Muscle of arm (tissue), 1 donor: ENCODE measurements at regions not wholly inside any gene's neighbourhood (a gene's known extent, or its start where the extent isn't known, plus 50 kb on each side); places are given as distances from the start of the nearest gene placed in this dataset.
A peak's percentile ranks its signal among the peaks of the same experiment; 100 is the strongest.
"Not testable (repeated sequence)": the region's sequence is repeated elsewhere in the genome, so short reads cannot be mapped to it uniquely, and the experiment has no call there.

Source experiments
- DNase-seq: peaks from one replicate; pipeline ENCODE4 v3.0.0-alpha.2; 2013

GRCh38 chr6:9007027-9007426 is 571.7 kb upstream of the SLC35B3 start:
- DNase-seq, result no peak

GRCh38 chr6:9002833-9003232 is 567.5 kb upstream of the SLC35B3 start:
- DNase-seq, result no peak

- no peak for DNase-seq
These were observed 559.8 kb upstream of the SLC35B3 start for GRCh38 chr6:8995156-8995555.

GRCh38 chr6:8993111-8993510 is 557.8 kb upstream of the SLC35B3 start:
- no peak for DNase-seq

GRCh38 chr6:8991844-8992243 is 556.5 kb upstream of the SLC35B3 start:
- DNase-seq, result no peak

- no peak for DNase-seq
These were observed 554.7 kb upstream of the SLC35B3 start for GRCh38 chr6:8990075-8990474.

- DNase-seq, result peak; percentile 60
These were observed 547.9 kb upstream of the SLC35B3 start for GRCh38 chr6:8983202-8983688.

- no peak for DNase-seq
These were observed 547.3 kb upstream of the SLC35B3 start for GRCh38 chr6:8982668-8983067.

GRCh38 chr6:8973395-8973794 is 538.0 kb upstream of the SLC35B3 start:
- no peak for DNase-seq

- DNase-seq, result no peak
These were observed 534.4 kb upstream of the SLC35B3 start for GRCh38 chr6:8969747-8970146.

- DNase-seq, result no peak
These were observed 523.7 kb upstream of the SLC35B3 start for GRCh38 chr6:8958894-8959511.

- no peak for DNase-seq
These were observed 518.0 kb upstream of the SLC35B3 start for GRCh38 chr6:8953310-8953709.

GRCh38 chr6:8948733-8949132 is 513.4 kb upstream of the SLC35B3 start:
- DNase-seq, result no peak

- DNase-seq, result no peak
These were observed 512.6 kb upstream of the SLC35B3 start for GRCh38 chr6:8947900-8948299.

GRCh38 chr6:8944548-8944947 is 509.2 kb upstream of the SLC35B3 start:
- no peak for DNase-seq

- DNase-seq, result no peak
These were observed 507.7 kb upstream of the SLC35B3 start for GRCh38 chr6:8943073-8943472.

GRCh38 chr6:8941577-8941976 is 506.2 kb upstream of the SLC35B3 start:
- DNase-seq, result peak; percentile 11

- DNase-seq, result no peak
These were observed 505.0 kb upstream of the SLC35B3 start for GRCh38 chr6:8940356-8940755.

- DNase-seq, result no peak
These were observed 504.3 kb upstream of the SLC35B3 start for GRCh38 chr6:8939615-8940014.

GRCh38 chr6:8934318-8934717 is 499.0 kb upstream of the SLC35B3 start:
- no peak for DNase-seq

GRCh38 chr6:8930009-8930408 is 494.7 kb upstream of the SLC35B3 start:
- DNase-seq, result no peak

GRCh38 chr6:8920244-8920643 is 484.9 kb upstream of the SLC35B3 start:
- DNase-seq, result not testable (repeated sequence)

- no peak for DNase-seq
These were observed 482.9 kb upstream of the SLC35B3 start for GRCh38 chr6:8918196-8918595.

GRCh38 chr6:8914700-8915099 is 479.4 kb upstream of the SLC35B3 start:
- no peak for DNase-seq
